Fibroblast of skin of left quadriceps (primary cell): ENCODE measurements at regions not wholly inside any gene's neighbourhood (a gene's known extent, or its start where the extent isn't known, plus 50 kb on each side); places are given as distances from the start of the nearest gene placed in this dataset.

ENCODE experiments used
- DNase-seq, 2 experiments: peaks; one replicate each; pipeline ENCODE4 v3.0.0-alpha.2; 2013; ENCODE audit warnings: low read depth in 2 of 2

- no peak for DNase-seq
Measured at GRCh38 chr2:16561676-16562075, 104.0 kb downstream of the CYRIA start.

GRCh38 chr2:16561251-16561650 is 104.4 kb downstream of the CYRIA start:
- no peak for DNase-seq

GRCh38 chr2:16559278-16560067 is 106.2 kb downstream of the CYRIA start:
- no peak for DNase-seq

- DNase-seq = no peak
Measured at GRCh38 chr2:16554060-16554583, 111.5 kb downstream of the CYRIA start.

- peak in 1 of 2 experiments; percentile 1 for DNase-seq
Measured at GRCh38 chr2:16553226-16553625, 112.4 kb downstream of the CYRIA start.

- no peak for DNase-seq
Measured at GRCh38 chr2:16552202-16552601, 113.4 kb downstream of the CYRIA start.

- DNase-seq = no peak
Measured at GRCh38 chr2:16548036-16548435, 117.6 kb downstream of the CYRIA start.

- DNase-seq = peak; percentile 8 to 10
Measured at GRCh38 chr2:16546128-16546754, 119.4 kb downstream of the CYRIA start.

GRCh38 chr2:16538707-16539106 is 126.9 kb downstream of the CYRIA start:
- no peak for DNase-seq

- peak; percentile 16 to 20 for DNase-seq
Measured at GRCh38 chr2:16537347-16537746, 128.3 kb downstream of the CYRIA start.

GRCh38 chr2:16526193-16526592 is 139.4 kb downstream of the CYRIA start:
- DNase-seq = no peak

GRCh38 chr2:16525265-16525887 is 140.3 kb downstream of the CYRIA start:
- DNase-seq = no peak

GRCh38 chr2:16523711-16524110 is 141.9 kb downstream of the CYRIA start:
- DNase-seq = no peak

- peak; percentile 71 to 74 for DNase-seq
Measured at GRCh38 chr2:16522031-16522831, 143.4 kb downstream of the CYRIA start.

GRCh38 chr2:16520891-16521290 is 144.7 kb downstream of the CYRIA start:
- no peak for DNase-seq

GRCh38 chr2:16515696-16516095 is 149.9 kb downstream of the CYRIA start:
- DNase-seq = no peak

- no peak for DNase-seq
Measured at GRCh38 chr2:16513626-16514025, 152.0 kb downstream of the CYRIA start.

- no peak for DNase-seq
Measured at GRCh38 chr2:16511041-16511440, 154.6 kb downstream of the CYRIA start.

- DNase-seq = no peak
Measured at GRCh38 chr2:16509042-16509441, 156.6 kb downstream of the CYRIA start.

GRCh38 chr2:16508490-16508851 is 157.2 kb downstream of the CYRIA start:
- no peak for DNase-seq

- DNase-seq = no peak
Measured at GRCh38 chr2:16507655-16508489, 157.8 kb downstream of the CYRIA start.
